Activated CD4-positive, alpha-beta memory T cell treated with anti-CD3 and anti-CD28 coated beads, Interleukin-2, amount 10 ng/mL, durations not matched to agents 7 days and 5 days (primary cell): ENCODE measurements at regions not wholly inside any gene's neighbourhood (a gene's known extent, or its start where the extent isn't known, plus 50 kb on each side); places are given as distances from the start of the nearest gene placed in this dataset.

ENCODE experiments used
- CTCF ChIA-PET: fragments of 350-600 bp; sonication (Branson Sonifier 250); formaldehyde crosslinking; loops from one replicate; lab custom pipeline; 2021; ENCODE audit warnings: antibody characterized with exemption, inconsistent platforms; lab: Charles Lee
- POLR2A ChIA-PET: fragments of 350-600 bp; sonication (Branson Sonifier 250); formaldehyde crosslinking; loops from one replicate; lab custom pipeline; 2021; ENCODE audit warnings: antibody characterized with exemption; lab: Charles Lee
- DNase-seq: peaks from one replicate; pipeline ENCODE4 v3.0.0-alpha.2; 2020
- H3K27ac Mint-ChIP-seq: one replicate; pipeline ENCODE4 v1.8.0; 2021; ENCODE audit warnings: mild to moderate bottlenecking, mixed read lengths
- H3K27me3 Mint-ChIP-seq: one replicate; pipeline ENCODE4 v1.8.0; 2021; ENCODE audit warnings: mixed read lengths
- H3K36me3 Mint-ChIP-seq: one replicate; pipeline ENCODE4 v1.8.0; 2021; ENCODE audit warnings: low read depth, mixed read lengths
- H3K4me1 Mint-ChIP-seq: one replicate; pipeline ENCODE4 v1.8.0; 2021; ENCODE audit warnings: mixed read lengths
- H3K4me3 Mint-ChIP-seq: one replicate; pipeline ENCODE4 v1.8.0; 2021; ENCODE audit warnings: mild to moderate bottlenecking, mixed read lengths
- H3K9me3 Mint-ChIP-seq: one replicate; pipeline ENCODE4 v1.8.0; 2021; ENCODE audit warnings: mixed read lengths

DNA sequence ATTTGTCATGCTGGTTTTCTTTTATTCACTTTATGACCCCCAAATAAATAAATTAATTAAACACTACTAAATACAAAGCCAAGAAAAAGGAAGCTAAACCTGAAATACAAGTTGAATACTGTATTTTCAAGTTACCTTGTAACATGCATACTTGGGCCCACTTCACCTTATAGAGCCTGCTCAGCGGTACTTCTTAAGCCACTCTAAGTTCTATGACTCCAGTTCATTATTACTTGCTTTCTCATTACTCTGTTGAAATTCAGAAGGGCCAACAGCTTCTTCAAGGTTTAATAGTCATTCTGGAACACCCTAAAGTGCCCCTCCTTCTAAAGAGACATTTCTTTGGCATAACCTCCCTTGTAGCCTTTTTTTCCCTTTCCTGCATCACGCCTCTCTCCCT is 844.5 kb downstream of the RPA4 start:
- POLR2A ChIA-PET: no interaction called here
- no peak for DNase-seq
- Mint-ChIP-seq H3K9me3 (no peaks in the 10 kb centered on the region), H3K4me1 (no peaks in the 10 kb centered on the region), H3K36me3 (no peaks in the 10 kb centered on the region), H3K4me3 (no peak overlapping the region), H3K27ac (no peak overlapping the region), H3K27me3 (peaks cover 6% of the 10 kb centered on the region)
- CTCF ChIA-PET: no interaction called here

DNA sequence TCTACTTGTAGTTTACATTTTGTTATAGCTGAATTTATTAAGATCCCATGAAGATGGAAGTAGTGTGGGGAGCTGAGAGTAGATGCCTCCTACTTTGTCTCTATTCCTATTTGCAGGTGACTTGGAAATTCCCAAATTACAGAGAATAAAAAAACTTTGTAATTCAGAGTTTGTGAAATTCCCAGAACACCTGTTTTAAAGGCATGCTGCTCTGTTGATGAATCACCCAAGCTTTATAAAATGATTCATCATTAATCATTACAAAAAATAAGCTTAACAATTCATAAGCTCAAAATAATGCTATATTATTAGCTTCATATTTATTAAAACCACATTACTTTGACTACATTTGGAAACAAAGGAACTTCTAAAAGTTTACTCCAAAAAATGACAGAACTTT is 856.3 kb downstream of the RPA4 start:
- CTCF ChIA-PET: no interaction called here
- Mint-ChIP-seq H3K27ac (no peak overlapping the region), H3K36me3 (no peaks in the 10 kb centered on the region), H3K4me3 (no peak overlapping the region), H3K9me3 (no peaks in the 10 kb centered on the region), H3K27me3 (no peaks in the 10 kb centered on the region), H3K4me1 (no peaks in the 10 kb centered on the region)
- POLR2A ChIA-PET: no interaction called here
- DNase-seq: no peak

GRCh38 chrX:97740886-97741285 is 857.2 kb downstream of the RPA4 start:
- ChIA-PET POLR2A (no interaction called here), CTCF (no interaction called here)
- Mint-ChIP-seq H3K9me3 (no peaks in the 10 kb centered on the region), H3K36me3 (no peaks in the 10 kb centered on the region), H3K27ac (no peak overlapping the region), H3K27me3 (no peaks in the 10 kb centered on the region), H3K4me3 (no peak overlapping the region), H3K4me1 (no peaks in the 10 kb centered on the region)
- no peak for DNase-seq

DNA sequence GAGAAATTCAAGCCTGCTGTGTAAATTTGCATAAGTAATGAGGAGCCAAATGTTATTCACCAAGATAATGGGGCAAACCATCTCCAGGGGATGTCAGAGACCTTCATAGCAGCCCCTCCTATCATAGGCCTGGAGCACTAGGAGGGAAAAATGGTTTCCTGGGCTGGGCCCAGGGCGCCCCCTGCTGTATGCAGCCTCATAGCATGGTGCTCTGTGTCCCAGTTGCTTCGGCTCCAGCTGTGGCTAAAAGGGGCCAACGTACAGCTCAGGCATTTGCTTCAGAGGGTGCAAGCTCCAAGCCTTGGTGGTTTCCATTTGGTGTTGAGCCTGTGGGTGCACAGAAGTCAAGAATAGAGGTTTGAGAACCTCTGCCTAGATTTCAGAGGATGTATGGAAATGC is 859.3 kb downstream of the RPA4 start:
- no peaks in the 10 kb centered on the region for H3K9me3 Mint-ChIP-seq
- H3K4me1 Mint-ChIP-seq: no peaks in the 10 kb centered on the region
- H3K27ac Mint-ChIP-seq: no peak overlapping the region
- no peaks in the 10 kb centered on the region for H3K27me3 Mint-ChIP-seq
- ChIA-PET POLR2A (no interaction called here), CTCF (no interaction called here)
- no peak for DNase-seq
- no peaks in the 10 kb centered on the region for H3K36me3 Mint-ChIP-seq
- no peak overlapping the region for H3K4me3 Mint-ChIP-seq

GRCh38 chrX:97747346-97747745 is 863.6 kb downstream of the RPA4 start:
- Mint-ChIP-seq H3K4me3 (no peak overlapping the region), H3K27me3 (no peaks in the 10 kb centered on the region)

DNA sequence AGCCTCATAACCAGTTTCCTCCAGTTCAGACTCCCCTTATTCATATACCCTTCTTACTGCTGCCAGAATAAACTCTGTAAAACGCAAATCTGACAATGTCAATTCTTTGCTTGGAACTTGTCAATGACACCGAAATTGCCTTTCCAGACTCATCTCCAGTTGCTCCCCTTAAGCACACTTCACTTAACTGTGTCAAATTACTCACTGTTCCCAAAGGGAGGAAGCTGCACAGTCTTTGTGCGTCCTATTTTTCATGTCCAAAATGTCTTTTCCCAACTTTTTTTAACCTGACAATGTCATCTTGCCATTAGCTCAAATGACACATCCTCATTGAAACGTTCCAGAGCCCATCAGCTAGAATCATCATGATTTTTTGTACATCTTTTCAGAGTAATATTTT is 867.3 kb downstream of the RPA4 start:
- no peaks in the 10 kb centered on the region for H3K36me3 Mint-ChIP-seq
- no peak overlapping the region for H3K4me3 Mint-ChIP-seq
- DNase-seq: no peak
- ChIA-PET POLR2A (no interaction called here), CTCF (no interaction called here)
- no peaks in the 10 kb centered on the region for H3K4me1 Mint-ChIP-seq
- no peaks in the 10 kb centered on the region for H3K9me3 Mint-ChIP-seq
- H3K27me3 Mint-ChIP-seq: no peaks in the 10 kb centered on the region
- no peak overlapping the region for H3K27ac Mint-ChIP-seq

More at GRCh38 chrX:97747346-97747745, 863.6 kb downstream of the RPA4 start:
- ChIA-PET CTCF (no interaction called here), POLR2A (no interaction called here)
- Mint-ChIP-seq H3K9me3 (no peaks in the 10 kb centered on the region), H3K27ac (no peak overlapping the region), H3K36me3 (no peaks in the 10 kb centered on the region), H3K4me1 (no peaks in the 10 kb centered on the region)
- DNase-seq: no peak

GRCh38 chrX:97751735-97752134 is 868.0 kb downstream of the RPA4 start:
- DNase-seq: no peak
- Mint-ChIP-seq H3K36me3 (no peaks in the 10 kb centered on the region), H3K4me3 (no peak overlapping the region), H3K27ac (no peak overlapping the region), H3K4me1 (no peaks in the 10 kb centered on the region), H3K9me3 (no peaks in the 10 kb centered on the region), H3K27me3 (no peaks in the 10 kb centered on the region)
- ChIA-PET CTCF (no interaction called here), POLR2A (no interaction called here)

DNA sequence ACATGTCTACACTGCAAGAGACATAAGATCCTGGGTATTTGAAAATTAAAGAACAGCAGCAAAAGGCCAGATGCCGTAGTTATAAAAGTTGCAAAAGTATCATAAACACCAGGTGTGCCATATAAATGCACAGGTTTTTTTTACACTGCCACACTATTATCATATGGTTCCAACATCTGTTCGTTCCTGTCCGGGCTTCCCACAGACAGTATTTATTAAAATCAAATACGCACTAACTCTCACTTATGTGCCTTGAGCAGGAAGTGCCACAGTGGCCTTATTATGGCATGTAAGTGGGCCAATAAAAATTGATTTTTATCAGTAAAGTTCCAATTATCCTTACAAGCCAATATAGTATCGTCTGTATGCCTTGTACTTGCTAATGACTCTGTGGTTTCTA is 873.2 kb downstream of the RPA4 start:
- no peak overlapping the region for H3K4me3 Mint-ChIP-seq
- no peaks in the 10 kb centered on the region for H3K4me1 Mint-ChIP-seq
- no peak overlapping the region for H3K27ac Mint-ChIP-seq
- H3K36me3 Mint-ChIP-seq: no peaks in the 10 kb centered on the region
- no peaks in the 10 kb centered on the region for H3K27me3 Mint-ChIP-seq
- ChIA-PET CTCF (no interaction called here), POLR2A (no interaction called here)
- no peaks in the 10 kb centered on the region for H3K9me3 Mint-ChIP-seq
- no peak for DNase-seq

DNA sequence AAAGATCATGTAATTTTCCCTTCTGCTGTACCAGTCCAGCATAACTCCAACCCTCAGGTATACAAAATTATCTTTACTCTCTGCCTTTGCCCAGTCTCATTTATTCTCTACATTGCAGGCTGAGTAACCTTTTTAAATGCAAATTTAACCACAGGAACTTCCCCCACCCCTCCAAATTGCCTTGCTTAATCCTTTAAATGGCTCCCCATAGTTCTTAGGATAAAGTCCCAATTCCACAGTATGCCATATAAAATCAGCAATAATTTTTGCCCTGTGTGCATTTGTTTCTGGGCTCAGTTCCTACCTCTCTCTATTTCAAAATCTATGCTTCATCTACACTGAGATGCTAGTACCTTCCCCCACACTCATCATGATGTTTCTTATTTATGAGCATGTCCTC is 879.7 kb downstream of the RPA4 start:
- no peak for DNase-seq
- Mint-ChIP-seq H3K27ac (no peak overlapping the region), H3K4me3 (no peak overlapping the region), H3K4me1 (no peaks in the 10 kb centered on the region), H3K27me3 (no peaks in the 10 kb centered on the region), H3K9me3 (no peaks in the 10 kb centered on the region), H3K36me3 (no peaks in the 10 kb centered on the region)
- ChIA-PET CTCF (no interaction called here), POLR2A (no interaction called here)

- Mint-ChIP-seq H3K4me3 (no peak overlapping the region), H3K4me1 (no peaks in the 10 kb centered on the region), H3K9me3 (no peaks in the 10 kb centered on the region), H3K27ac (no peak overlapping the region), H3K36me3 (no peaks in the 10 kb centered on the region), H3K27me3 (no peaks in the 10 kb centered on the region)
- ChIA-PET POLR2A (no interaction called here), CTCF (no interaction called here)
- DNase-seq: no peak
These were observed 880.3 kb downstream of the RPA4 start for GRCh38 chrX:97763981-97764380.

DNA sequence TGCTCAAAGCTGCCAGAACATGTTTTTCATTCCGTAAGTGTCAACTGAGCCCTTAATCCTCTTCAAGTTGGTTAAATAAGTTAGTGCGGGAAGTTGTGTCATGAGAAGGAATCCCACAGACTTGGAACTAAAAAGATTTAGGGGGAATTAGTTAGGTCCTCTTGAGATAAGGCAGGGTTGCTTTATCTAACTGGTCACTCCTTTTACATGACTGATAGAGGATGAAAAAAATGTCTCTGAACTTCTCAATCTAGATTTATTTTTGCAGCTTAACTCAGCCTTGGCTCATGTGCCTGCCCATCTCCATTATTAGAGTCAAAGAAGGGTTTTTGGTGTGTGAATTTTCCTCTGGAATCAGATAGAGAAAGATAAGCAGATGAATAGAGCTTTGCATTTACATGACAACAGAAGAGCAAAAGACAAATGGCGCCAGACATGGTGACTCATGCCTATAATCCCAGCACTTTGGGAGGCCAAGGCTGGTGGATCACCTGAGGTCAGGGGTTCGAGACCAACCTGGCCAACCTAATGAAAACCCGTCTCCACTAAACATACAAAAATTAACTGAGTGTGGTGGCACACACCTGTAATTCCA is 882.9 kb downstream of the RPA4 start:
- Mint-ChIP-seq H3K4me1 (no peaks in the 10 kb centered on the region), H3K4me3 (no peak overlapping the region), H3K9me3 (no peaks in the 10 kb centered on the region), H3K27ac (no peak overlapping the region), H3K27me3 (no peaks in the 10 kb centered on the region), H3K36me3 (no peaks in the 10 kb centered on the region)
- POLR2A ChIA-PET: no interaction called here
- CTCF ChIA-PET: no interaction called here
- DNase-seq: no peak

DNA sequence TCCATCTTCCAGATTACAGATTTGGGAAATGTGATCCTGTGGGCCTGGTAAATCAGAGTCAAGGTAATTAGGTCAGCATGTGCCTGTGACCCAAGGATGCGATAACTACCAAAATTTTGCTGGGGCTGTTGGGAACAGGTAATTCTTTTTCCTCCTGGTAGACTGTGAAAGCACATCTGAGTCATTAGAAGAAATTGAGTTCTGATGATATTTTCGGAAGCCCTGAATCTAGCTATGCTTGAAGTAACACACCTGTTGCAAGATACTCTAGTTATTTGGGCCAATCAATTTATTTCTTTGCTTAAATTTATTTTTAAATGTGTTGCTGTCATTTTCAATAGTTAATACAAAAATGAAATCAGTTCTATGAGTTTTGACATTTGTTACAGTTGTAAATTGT is 903.6 kb downstream of the RPA4 start:
- H3K9me3 Mint-ChIP-seq: no peaks in the 10 kb centered on the region
- ChIA-PET CTCF (no interaction called here), POLR2A (no interaction called here)
- H3K27me3 Mint-ChIP-seq: no peaks in the 10 kb centered on the region
- no peak overlapping the region for H3K4me3 Mint-ChIP-seq
- H3K27ac Mint-ChIP-seq: no peak overlapping the region
- no peak for DNase-seq
- H3K36me3 Mint-ChIP-seq: no peaks in the 10 kb centered on the region
- H3K4me1 Mint-ChIP-seq: peaks cover 3% of the 10 kb centered on the region

GRCh38 chrX:97787849-97788248 is 904.1 kb downstream of the RPA4 start:
- Mint-ChIP-seq H3K27me3 (no peaks in the 10 kb centered on the region), H3K4me1 (peaks cover 3% of the 10 kb centered on the region), H3K9me3 (no peaks in the 10 kb centered on the region), H3K27ac (no peak overlapping the region), H3K36me3 (no peaks in the 10 kb centered on the region), H3K4me3 (no peak overlapping the region)
- ChIA-PET CTCF (no interaction called here), POLR2A (no interaction called here)
- no peak for DNase-seq

GRCh38 chrX:97790850-97791249 is 907.1 kb downstream of the RPA4 start:
- ChIA-PET POLR2A (no interaction called here), CTCF (no interaction called here)
- no peak for DNase-seq
- H3K36me3 Mint-ChIP-seq: no peaks in the 10 kb centered on the region
- H3K27me3 Mint-ChIP-seq: no peaks in the 10 kb centered on the region
- H3K4me3 Mint-ChIP-seq: no peak overlapping the region
- no peak overlapping the region for H3K27ac Mint-ChIP-seq
- H3K4me1 Mint-ChIP-seq: peaks cover 3% of the 10 kb centered on the region
- H3K9me3 Mint-ChIP-seq: no peaks in the 10 kb centered on the region
